ENCODE measurements at regions not wholly inside any gene's neighbourhood (a gene's known extent, or its start where the extent isn't known, plus 50 kb on each side); places are given as distances from the start of the nearest gene placed in this dataset.

DNA sequence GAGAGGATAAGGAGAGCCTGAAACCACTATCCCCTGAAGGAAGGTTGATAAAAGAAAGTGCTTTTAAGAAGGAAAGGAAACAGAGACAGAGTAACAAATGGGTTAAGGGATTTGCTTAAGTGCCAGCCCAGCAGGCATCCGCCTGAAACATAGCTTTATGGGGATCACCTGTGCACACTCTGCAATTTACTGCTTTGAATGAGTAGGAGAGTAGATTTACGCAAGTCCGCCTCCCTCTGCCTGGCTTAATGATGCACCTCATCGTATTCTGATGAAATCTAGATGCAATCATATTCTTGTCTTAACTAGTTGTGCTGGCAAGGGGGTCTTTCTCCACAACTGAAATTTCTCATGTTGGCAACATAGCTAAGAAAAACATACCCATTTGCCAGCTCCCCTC is 101.1 kb upstream of the ID4 start:
- no peak for ATAC-seq
- H3K4me3 Mint-ChIP-seq = no peak overlapping the region
- H3K27ac Mint-ChIP-seq = no peak overlapping the region
- no peaks in the 10 kb centered on the region for H3K36me3 Mint-ChIP-seq
- peaks cover 2% of the 10 kb centered on the region for H3K9me3 Mint-ChIP-seq
- DNase-seq (ENCODE audit: low spot score in 2 of 2) = no peak
- H3K4me1 Mint-ChIP-seq = no peaks in the 10 kb centered on the region

- Mint-ChIP-seq H3K27ac (no peak overlapping the region), H3K9me3 (peaks cover 2% of the 10 kb centered on the region), H3K4me1 (no peaks in the 10 kb centered on the region), H3K4me3 (no peak overlapping the region), H3K36me3 (no peaks in the 10 kb centered on the region)
- ATAC-seq = no peak
- no peak for DNase-seq (ENCODE audit: low spot score in 2 of 2)
Measured at GRCh38 chr6:19738010-19738409, 99.2 kb upstream of the ID4 start.

- Mint-ChIP-seq H3K4me1 (no peaks in the 10 kb centered on the region), H3K27ac (no peak overlapping the region), H3K9me3 (peaks cover 5% of the 10 kb centered on the region), H3K4me3 (no peak overlapping the region), H3K36me3 (no peaks in the 10 kb centered on the region)
- ATAC-seq = no peak
- no peak for DNase-seq (ENCODE audit: low spot score in 2 of 2)
Measured at GRCh38 chr6:19749722-19750121, 87.4 kb upstream of the ID4 start.

GRCh38 chr6:19752746-19753145 is 84.4 kb upstream of the ID4 start:
- Mint-ChIP-seq H3K36me3 (no peaks in the 10 kb centered on the region), H3K27ac (no peak overlapping the region), H3K4me3 (no peak overlapping the region), H3K4me1 (no peaks in the 10 kb centered on the region), H3K9me3 (peaks cover 5% of the 10 kb centered on the region)
- no peak for ATAC-seq
- DNase-seq (ENCODE audit: low spot score in 2 of 2) = no peak

DNA sequence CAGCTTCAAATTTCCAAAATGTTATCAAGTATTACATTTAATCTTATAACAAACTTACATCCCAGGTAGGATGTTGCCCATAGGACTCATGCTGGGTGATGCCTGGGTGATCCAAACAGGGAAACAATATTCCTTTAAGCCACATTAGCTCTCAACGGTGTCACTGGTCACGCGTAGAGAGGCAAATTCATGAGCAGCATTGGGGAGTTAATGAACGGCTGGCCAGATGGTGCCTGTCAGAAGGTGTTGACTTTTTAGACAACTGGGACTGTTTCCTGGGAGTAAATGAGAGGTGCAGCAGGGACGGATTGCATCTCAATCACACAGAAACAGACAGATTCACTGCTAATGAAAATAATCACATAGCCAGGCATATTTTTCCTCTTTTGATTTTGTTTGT is 83.3 kb upstream of the ID4 start:
- Mint-ChIP-seq H3K36me3 (no peaks in the 10 kb centered on the region), H3K9me3 (peaks cover 2% of the 10 kb centered on the region), H3K4me1 (no peaks in the 10 kb centered on the region), H3K4me3 (no peak overlapping the region), H3K27ac (no peak overlapping the region)
- ATAC-seq (no peak), DNase-seq (ENCODE audit: low spot score in 2 of 2) (no peak)

- ATAC-seq = no peak
- H3K4me3 Mint-ChIP-seq = no peak overlapping the region
- peaks cover 2% of the 10 kb centered on the region for H3K9me3 Mint-ChIP-seq
- H3K4me1 Mint-ChIP-seq = no peaks in the 10 kb centered on the region
- H3K36me3 Mint-ChIP-seq = no peaks in the 10 kb centered on the region
- no peak for DNase-seq (ENCODE audit: low spot score in 2 of 2)
- H3K27ac Mint-ChIP-seq = no peak overlapping the region
Measured at GRCh38 chr6:19754686-19755085, 82.5 kb upstream of the ID4 start.

GRCh38 chr6:19755181-19755580 is 82.0 kb upstream of the ID4 start:
- Mint-ChIP-seq H3K4me3 (no peak overlapping the region), H3K36me3 (no peaks in the 10 kb centered on the region), H3K27ac (no peak overlapping the region), H3K9me3 (peaks cover 2% of the 10 kb centered on the region), H3K4me1 (no peaks in the 10 kb centered on the region)
- DNase-seq (ENCODE audit: low spot score in 2 of 2) (no peak), ATAC-seq (no peak)

DNA sequence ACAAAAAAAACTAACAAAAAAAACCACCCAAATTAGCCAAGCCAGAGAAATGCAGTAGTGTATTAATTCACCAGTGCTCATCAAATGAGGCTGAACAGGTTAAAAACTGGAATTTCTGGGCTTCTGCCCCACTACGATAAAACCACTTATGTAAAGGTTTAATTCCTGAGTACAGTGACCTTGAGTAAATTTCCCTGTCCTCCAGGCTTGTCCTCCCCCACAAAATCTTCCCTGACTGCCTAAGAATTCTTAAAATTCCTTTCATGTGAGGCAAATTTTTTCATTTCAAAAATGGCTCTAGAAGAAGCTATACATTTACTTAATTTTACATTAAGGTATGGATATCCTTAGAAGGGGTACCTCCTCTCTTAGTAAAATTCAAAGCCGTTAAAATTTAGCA is 80.1 kb upstream of the ID4 start:
- H3K4me3 Mint-ChIP-seq = no peak overlapping the region
- H3K36me3 Mint-ChIP-seq = no peaks in the 10 kb centered on the region
- H3K9me3 Mint-ChIP-seq = no peaks in the 10 kb centered on the region
- ATAC-seq (no peak), DNase-seq (ENCODE audit: low spot score in 2 of 2) (no peak)
- H3K27ac Mint-ChIP-seq = no peak overlapping the region
- H3K4me1 Mint-ChIP-seq = no peaks in the 10 kb centered on the region

GRCh38 chr6:19759117-19759880 is 77.9 kb upstream of the ID4 start:
- DNase-seq (ENCODE audit: low spot score in 2 of 2) (no peak), ATAC-seq (no peak)
- Mint-ChIP-seq H3K27ac (no peak overlapping the region), H3K36me3 (no peaks in the 10 kb centered on the region), H3K4me1 (no peaks in the 10 kb centered on the region), H3K9me3 (peaks cover 2% of the 10 kb centered on the region), H3K4me3 (no peak overlapping the region)

- no peak for DNase-seq (ENCODE audit: low spot score in 2 of 2)
- H3K4me1 Mint-ChIP-seq = no peaks in the 10 kb centered on the region
- ATAC-seq = no peak
- H3K4me3 Mint-ChIP-seq = no peak overlapping the region
- H3K27ac Mint-ChIP-seq = no peak overlapping the region
- H3K36me3 Mint-ChIP-seq = no peaks in the 10 kb centered on the region
- H3K9me3 Mint-ChIP-seq = peaks cover 2% of the 10 kb centered on the region
Measured at GRCh38 chr6:19761121-19761520, 76.0 kb upstream of the ID4 start.

GRCh38 chr6:19771753-19772336 is 65.3 kb upstream of the ID4 start:
- Mint-ChIP-seq H3K4me1 (no peaks in the 10 kb centered on the region), H3K9me3 (peaks cover 4% of the 10 kb centered on the region), H3K36me3 (peaks cover 7% of the 10 kb centered on the region), H3K4me3 (no peak overlapping the region), H3K27ac (no peak overlapping the region)
- ATAC-seq (no peak), DNase-seq (ENCODE audit: low spot score in 2 of 2) (no peak)

DNA sequence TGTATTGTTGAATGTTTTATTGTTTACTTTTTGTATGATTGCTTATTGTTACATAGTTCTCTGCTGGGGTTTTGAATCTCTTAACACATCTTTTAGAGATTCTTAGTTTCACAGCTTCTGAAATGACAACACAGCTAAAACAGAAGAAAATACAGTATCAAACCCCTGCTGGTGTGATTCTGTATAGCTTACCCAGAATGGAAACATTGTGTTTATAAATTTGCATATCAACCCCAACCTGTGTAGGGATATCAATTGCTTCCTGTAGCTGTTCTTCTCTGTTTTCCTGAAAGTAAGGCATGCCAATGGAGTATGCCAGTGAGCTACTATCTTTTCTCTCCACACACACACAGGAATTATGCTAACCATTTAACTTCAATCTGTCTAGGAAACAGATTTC is 64.3 kb upstream of the ID4 start:
- Mint-ChIP-seq H3K4me3 (no peak overlapping the region), H3K27ac (no peak overlapping the region), H3K9me3 (peaks cover 4% of the 10 kb centered on the region), H3K4me1 (no peaks in the 10 kb centered on the region), H3K36me3 (peaks cover 7% of the 10 kb centered on the region)
- no peak for ATAC-seq
- DNase-seq (ENCODE audit: low spot score in 2 of 2) = no peak

DNA sequence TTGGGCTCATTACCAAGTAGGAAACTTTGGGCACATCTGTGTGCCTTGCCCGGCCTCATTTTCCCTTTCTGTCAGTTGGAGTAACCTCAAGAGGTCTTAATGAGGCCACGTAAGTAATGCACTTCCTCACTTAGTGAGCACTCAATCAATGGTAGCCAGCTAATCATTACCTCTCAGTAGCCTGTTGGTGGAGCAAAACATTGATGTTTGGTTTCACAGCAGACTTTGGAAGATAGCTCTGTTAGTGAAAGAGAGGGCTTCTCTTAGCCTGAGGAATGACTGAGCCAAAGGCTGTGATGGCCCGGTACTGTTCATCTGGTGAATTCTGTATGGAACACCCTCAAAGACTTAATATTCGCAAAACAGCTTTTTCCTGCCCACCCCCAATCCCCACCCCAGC is 55.9 kb upstream of the ID4 start:
- no peak overlapping the region for H3K27ac Mint-ChIP-seq
- H3K4me3 Mint-ChIP-seq = no peak overlapping the region
- H3K9me3 Mint-ChIP-seq = no peaks in the 10 kb centered on the region
- DNase-seq (ENCODE audit: low spot score in 2 of 2) (no peak), ATAC-seq (no peak)
- no peaks in the 10 kb centered on the region for H3K4me1 Mint-ChIP-seq
- H3K36me3 Mint-ChIP-seq = no peaks in the 10 kb centered on the region

DNA sequence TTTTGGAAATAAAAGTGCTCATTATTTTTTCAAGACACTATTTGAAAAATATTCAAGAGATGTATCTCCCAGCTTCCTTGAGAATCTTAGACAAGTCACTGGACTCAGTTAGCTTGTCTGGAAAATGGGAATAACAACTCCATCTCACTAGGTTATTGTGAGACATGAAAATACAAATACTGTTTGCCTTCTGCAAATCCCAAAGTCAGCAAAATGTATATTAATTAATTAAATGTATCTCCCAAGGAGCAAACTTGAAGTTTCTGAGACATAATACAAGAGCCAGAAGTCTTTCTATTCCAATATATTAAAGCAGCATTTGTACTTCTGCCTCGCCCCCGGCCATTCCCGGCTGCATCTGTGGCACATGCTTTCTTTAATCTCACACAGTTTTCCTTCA is 54.6 kb upstream of the ID4 start:
- H3K9me3 Mint-ChIP-seq = no peaks in the 10 kb centered on the region
- DNase-seq (ENCODE audit: low spot score in 2 of 2) (no peak), ATAC-seq (no peak)
- H3K27ac Mint-ChIP-seq = no peak overlapping the region
- H3K36me3 Mint-ChIP-seq = no peaks in the 10 kb centered on the region
- H3K4me3 Mint-ChIP-seq = no peak overlapping the region
- H3K4me1 Mint-ChIP-seq = no peaks in the 10 kb centered on the region
